ENCODE measurements at regions not wholly inside any gene's neighbourhood (a gene's known extent, or its start where the extent isn't known, plus 50 kb on each side); places are given as distances from the start of the nearest gene placed in this dataset.

DNA sequence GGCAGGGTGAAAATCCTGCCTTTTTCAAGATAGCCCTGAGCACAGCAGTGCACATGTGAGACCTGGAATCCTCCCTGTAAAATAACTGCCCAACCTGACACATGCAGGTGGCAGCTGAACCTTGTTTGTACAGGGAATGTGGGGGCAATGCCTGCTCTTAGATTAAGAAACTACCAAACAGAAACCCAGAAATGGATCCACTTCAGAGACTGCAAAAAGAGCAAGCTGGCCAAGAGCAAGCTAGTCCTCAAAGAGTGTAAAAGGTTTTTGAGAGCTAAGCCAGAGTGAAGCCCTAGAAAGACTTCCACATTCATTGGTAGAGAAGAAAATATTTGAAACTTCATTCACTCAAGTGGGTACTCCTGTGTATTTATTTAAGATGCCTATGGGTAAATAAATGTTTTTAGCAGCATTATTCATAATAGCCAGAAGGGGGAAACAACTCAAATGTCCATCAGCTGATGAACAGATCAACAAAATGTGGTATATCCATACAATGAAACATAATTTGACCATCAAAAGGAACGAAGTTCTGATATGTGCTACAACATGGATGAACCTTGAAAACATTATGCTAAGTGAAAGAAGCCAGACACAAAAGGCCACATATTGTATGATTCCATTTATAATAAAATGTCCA is 96.0 kb upstream of the TSC22D2 start:
- TF ChIP-seq POLR2A (IDR thresholded peaks at IDR 0.05; ENCODE audit: low read length) (no peak), RAD21 (conservative IDR thresholded peaks at IDR 0.05 in 1 of 2, IDR thresholded peaks at IDR 0.05 in 1 of 2) (no peak), JUNB (IDR thresholded peaks at IDR 0.05) (no peak)
- TF ChIP-seq, protein P1, sequence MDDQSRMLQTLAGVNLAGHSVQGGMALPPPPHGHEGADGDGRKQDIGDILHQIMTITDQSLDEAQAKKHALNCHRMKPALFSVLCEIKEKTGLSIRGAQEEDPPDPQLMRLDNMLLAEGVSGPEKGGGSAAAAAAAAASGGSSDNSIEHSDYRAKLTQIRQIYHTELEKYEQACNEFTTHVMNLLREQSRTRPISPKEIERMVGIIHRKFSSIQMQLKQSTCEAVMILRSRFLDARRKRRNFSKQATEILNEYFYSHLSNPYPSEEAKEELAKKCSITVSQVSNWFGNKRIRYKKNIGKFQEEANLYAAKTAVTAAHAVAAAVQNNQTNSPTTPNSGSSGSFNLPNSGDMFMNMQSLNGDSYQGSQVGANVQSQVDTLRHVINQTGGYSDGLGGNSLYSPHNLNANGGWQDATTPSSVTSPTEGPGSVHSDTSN (IDR thresholded peaks at IDR 0.05) = no peak
- TF ChIP-seq, protein P2, sequence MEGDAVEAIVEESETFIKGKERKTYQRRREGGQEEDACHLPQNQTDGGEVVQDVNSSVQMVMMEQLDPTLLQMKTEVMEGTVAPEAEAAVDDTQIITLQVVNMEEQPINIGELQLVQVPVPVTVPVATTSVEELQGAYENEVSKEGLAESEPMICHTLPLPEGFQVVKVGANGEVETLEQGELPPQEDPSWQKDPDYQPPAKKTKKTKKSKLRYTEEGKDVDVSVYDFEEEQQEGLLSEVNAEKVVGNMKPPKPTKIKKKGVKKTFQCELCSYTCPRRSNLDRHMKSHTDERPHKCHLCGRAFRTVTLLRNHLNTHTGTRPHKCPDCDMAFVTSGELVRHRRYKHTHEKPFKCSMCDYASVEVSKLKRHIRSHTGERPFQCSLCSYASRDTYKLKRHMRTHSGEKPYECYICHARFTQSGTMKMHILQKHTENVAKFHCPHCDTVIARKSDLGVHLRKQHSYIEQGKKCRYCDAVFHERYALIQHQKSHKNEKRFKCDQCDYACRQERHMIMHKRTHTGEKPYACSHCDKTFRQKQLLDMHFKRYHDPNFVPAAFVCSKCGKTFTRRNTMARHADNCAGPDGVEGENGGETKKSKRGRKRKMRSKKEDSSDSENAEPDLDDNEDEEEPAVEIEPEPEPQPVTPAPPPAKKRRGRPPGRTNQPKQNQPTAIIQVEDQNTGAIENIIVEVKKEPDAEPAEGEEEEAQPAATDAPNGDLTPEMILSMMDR (IDR thresholded peaks at IDR 0.05) = no peak
- TF ChIP-seq, protein P3, sequence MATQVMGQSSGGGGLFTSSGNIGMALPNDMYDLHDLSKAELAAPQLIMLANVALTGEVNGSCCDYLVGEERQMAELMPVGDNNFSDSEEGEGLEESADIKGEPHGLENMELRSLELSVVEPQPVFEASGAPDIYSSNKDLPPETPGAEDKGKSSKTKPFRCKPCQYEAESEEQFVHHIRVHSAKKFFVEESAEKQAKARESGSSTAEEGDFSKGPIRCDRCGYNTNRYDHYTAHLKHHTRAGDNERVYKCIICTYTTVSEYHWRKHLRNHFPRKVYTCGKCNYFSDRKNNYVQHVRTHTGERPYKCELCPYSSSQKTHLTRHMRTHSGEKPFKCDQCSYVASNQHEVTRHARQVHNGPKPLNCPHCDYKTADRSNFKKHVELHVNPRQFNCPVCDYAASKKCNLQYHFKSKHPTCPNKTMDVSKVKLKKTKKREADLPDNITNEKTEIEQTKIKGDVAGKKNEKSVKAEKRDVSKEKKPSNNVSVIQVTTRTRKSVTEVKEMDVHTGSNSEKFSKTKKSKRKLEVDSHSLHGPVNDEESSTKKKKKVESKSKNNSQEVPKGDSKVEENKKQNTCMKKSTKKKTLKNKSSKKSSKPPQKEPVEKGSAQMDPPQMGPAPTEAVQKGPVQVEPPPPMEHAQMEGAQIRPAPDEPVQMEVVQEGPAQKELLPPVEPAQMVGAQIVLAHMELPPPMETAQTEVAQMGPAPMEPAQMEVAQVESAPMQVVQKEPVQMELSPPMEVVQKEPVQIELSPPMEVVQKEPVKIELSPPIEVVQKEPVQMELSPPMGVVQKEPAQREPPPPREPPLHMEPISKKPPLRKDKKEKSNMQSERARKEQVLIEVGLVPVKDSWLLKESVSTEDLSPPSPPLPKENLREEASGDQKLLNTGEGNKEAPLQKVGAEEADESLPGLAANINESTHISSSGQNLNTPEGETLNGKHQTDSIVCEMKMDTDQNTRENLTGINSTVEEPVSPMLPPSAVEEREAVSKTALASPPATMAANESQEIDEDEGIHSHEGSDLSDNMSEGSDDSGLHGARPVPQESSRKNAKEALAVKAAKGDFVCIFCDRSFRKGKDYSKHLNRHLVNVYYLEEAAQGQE (IDR thresholded peaks at IDR 0.05) = no peak

All from A549 (cell line).